ENCODE measurements at regions not wholly inside any gene's neighbourhood (a gene's known extent, or its start where the extent isn't known, plus 50 kb on each side); places are given as distances from the start of the nearest gene placed in this dataset.

DNA sequence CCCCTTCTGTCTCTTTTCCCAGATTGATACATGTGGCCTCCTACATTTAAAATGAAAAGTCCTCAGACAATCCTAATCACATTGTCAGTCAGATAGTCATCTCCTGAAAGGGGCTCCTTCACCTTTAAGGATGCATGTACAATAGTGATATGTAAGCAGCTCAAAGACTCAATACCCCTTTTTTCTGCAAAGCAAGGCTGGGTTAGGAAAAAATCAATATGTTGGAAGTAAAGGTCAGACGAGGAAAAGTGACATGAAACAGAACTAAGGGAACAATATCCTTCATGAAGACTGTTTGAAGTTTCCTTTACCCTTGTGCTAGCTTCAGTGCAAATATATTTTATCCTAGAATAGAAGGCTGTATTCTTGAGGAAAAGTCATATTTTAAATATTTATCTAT is 539.3 kb downstream of the NR2F2 start:
- TF ChIP-seq, protein P1, sequence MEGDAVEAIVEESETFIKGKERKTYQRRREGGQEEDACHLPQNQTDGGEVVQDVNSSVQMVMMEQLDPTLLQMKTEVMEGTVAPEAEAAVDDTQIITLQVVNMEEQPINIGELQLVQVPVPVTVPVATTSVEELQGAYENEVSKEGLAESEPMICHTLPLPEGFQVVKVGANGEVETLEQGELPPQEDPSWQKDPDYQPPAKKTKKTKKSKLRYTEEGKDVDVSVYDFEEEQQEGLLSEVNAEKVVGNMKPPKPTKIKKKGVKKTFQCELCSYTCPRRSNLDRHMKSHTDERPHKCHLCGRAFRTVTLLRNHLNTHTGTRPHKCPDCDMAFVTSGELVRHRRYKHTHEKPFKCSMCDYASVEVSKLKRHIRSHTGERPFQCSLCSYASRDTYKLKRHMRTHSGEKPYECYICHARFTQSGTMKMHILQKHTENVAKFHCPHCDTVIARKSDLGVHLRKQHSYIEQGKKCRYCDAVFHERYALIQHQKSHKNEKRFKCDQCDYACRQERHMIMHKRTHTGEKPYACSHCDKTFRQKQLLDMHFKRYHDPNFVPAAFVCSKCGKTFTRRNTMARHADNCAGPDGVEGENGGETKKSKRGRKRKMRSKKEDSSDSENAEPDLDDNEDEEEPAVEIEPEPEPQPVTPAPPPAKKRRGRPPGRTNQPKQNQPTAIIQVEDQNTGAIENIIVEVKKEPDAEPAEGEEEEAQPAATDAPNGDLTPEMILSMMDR (IDR thresholded peaks at IDR 0.05; ENCODE audit: low read depth, low read length, poor library complexity, severe bottlenecking), result no peak
- no peak for TF ChIP-seq EZH2phosphoT487 (IDR thresholded peaks at IDR 0.05; ENCODE audit: borderline replicate concordance, low read length)
